T-helper 2 cell treated with Interferon-gamma antibody and Interleukin-4, amounts not matched to agents 5 μg/mL and 100 μg/mL, for 36 hours (primary cell): ENCODE measurements at regions not wholly inside any gene's neighbourhood (a gene's known extent, or its start where the extent isn't known, plus 50 kb on each side); places are given as distances from the start of the nearest gene placed in this dataset.

Experiments used
- DNase-seq: peaks from one replicate; pipeline ENCODE4 v3.0.0; 2021; ENCODE audit warnings: low spot score
- H3K27ac Mint-ChIP-seq: one replicate; pipeline ENCODE4 v1.8.0; 2021; ENCODE audit warnings: mild to moderate bottlenecking, mixed read lengths
- H3K27me3 Mint-ChIP-seq: one replicate; pipeline ENCODE4 v1.8.0; 2021; ENCODE audit warnings: low read depth, mixed read lengths
- H3K36me3 Mint-ChIP-seq: one replicate; pipeline ENCODE4 v1.8.0; 2021; ENCODE audit warnings: low read depth, mixed read lengths
- H3K4me1 Mint-ChIP-seq: one replicate; pipeline ENCODE4 v1.8.0; 2021; ENCODE audit warnings: low read depth, mixed read lengths
- H3K4me3 Mint-ChIP-seq: one replicate; pipeline ENCODE4 v1.8.0; 2022; ENCODE audit warnings: mild to moderate bottlenecking, moderate library complexity, mixed read lengths
- H3K9me3 Mint-ChIP-seq: one replicate; pipeline ENCODE4 v1.8.0; 2021; ENCODE audit warnings: mixed read lengths

GRCh38 chr15:57849317-57849716 is 142.8 kb downstream of the POLR2M start:
- DNase-seq = no peak
- Mint-ChIP-seq H3K36me3 (no peaks in the 10 kb centered on the region), H3K9me3 (no peaks in the 10 kb centered on the region), H3K4me3 (no peak overlapping the region), H3K27me3 (peaks cover 33% of the 10 kb centered on the region), H3K27ac (no peak overlapping the region), H3K4me1 (no peaks in the 10 kb centered on the region)

GRCh38 chr15:57854531-57854930 is 148.0 kb downstream of the POLR2M start:
- Mint-ChIP-seq H3K27ac (no peak overlapping the region), H3K4me3 (no peak overlapping the region), H3K27me3 (peaks cover 32% of the 10 kb centered on the region), H3K9me3 (no peaks in the 10 kb centered on the region), H3K36me3 (no peaks in the 10 kb centered on the region), H3K4me1 (peaks cover 4% of the 10 kb centered on the region)
- DNase-seq = no peak

- DNase-seq = no peak
- H3K4me3 Mint-ChIP-seq = no peak overlapping the region
- no peak overlapping the region for H3K27ac Mint-ChIP-seq
- no peaks in the 10 kb centered on the region for H3K9me3 Mint-ChIP-seq
- peaks cover 46% of the 10 kb centered on the region for H3K27me3 Mint-ChIP-seq
- H3K36me3 Mint-ChIP-seq = no peaks in the 10 kb centered on the region
- peaks cover 4% of the 10 kb centered on the region for H3K4me1 Mint-ChIP-seq
Observed at GRCh38 chr15:57857871-57858270, 151.4 kb downstream of the POLR2M start.

- H3K4me1 Mint-ChIP-seq = peaks cover 4% of the 10 kb centered on the region
- H3K27me3 Mint-ChIP-seq = peaks cover 45% of the 10 kb centered on the region
- H3K4me3 Mint-ChIP-seq = no peak overlapping the region
- no peaks in the 10 kb centered on the region for H3K9me3 Mint-ChIP-seq
- DNase-seq = no peak
- no peaks in the 10 kb centered on the region for H3K36me3 Mint-ChIP-seq
- no peak overlapping the region for H3K27ac Mint-ChIP-seq
Observed at GRCh38 chr15:57859130-57859685, 152.7 kb downstream of the POLR2M start.

GRCh38 chr15:57861034-57861638 is 154.6 kb downstream of the POLR2M start:
- Mint-ChIP-seq H3K27ac (no peak overlapping the region), H3K4me3 (no peak overlapping the region), H3K9me3 (no peaks in the 10 kb centered on the region), H3K4me1 (peaks cover 7% of the 10 kb centered on the region), H3K27me3 (peaks cover 52% of the 10 kb centered on the region), H3K36me3 (no peaks in the 10 kb centered on the region)
- DNase-seq = no peak

GRCh38 chr15:57861815-57862586 is 155.5 kb downstream of the POLR2M start:
- H3K27ac Mint-ChIP-seq = no peak overlapping the region
- DNase-seq = no peak
- H3K36me3 Mint-ChIP-seq = no peaks in the 10 kb centered on the region
- no peak overlapping the region for H3K4me3 Mint-ChIP-seq
- H3K4me1 Mint-ChIP-seq = peaks cover 7% of the 10 kb centered on the region
- peaks cover 58% of the 10 kb centered on the region for H3K27me3 Mint-ChIP-seq
- H3K9me3 Mint-ChIP-seq = no peaks in the 10 kb centered on the region

GRCh38 chr15:57862761-57863160 is 156.2 kb downstream of the POLR2M start:
- Mint-ChIP-seq H3K9me3 (no peaks in the 10 kb centered on the region), H3K36me3 (no peaks in the 10 kb centered on the region), H3K27me3 (peaks cover 61% of the 10 kb centered on the region), H3K4me3 (no peak overlapping the region), H3K27ac (no peak overlapping the region), H3K4me1 (peaks cover 10% of the 10 kb centered on the region)
- DNase-seq = no peak

- no peak overlapping the region for H3K4me3 Mint-ChIP-seq
- no peak for DNase-seq
- no peaks in the 10 kb centered on the region for H3K9me3 Mint-ChIP-seq
- H3K4me1 Mint-ChIP-seq = peaks cover 18% of the 10 kb centered on the region
- no peak overlapping the region for H3K27ac Mint-ChIP-seq
- peaks cover 66% of the 10 kb centered on the region for H3K27me3 Mint-ChIP-seq
- no peaks in the 10 kb centered on the region for H3K36me3 Mint-ChIP-seq
Observed at GRCh38 chr15:57865294-57865693, 158.8 kb downstream of the POLR2M start.

GRCh38 chr15:57866149-57866736 is 159.7 kb downstream of the POLR2M start:
- H3K27me3 Mint-ChIP-seq = peaks cover 66% of the 10 kb centered on the region
- H3K9me3 Mint-ChIP-seq = no peaks in the 10 kb centered on the region
- no peaks in the 10 kb centered on the region for H3K36me3 Mint-ChIP-seq
- peak; percentile 35 for DNase-seq
- no peak overlapping the region for H3K4me3 Mint-ChIP-seq
- peaks cover 18% of the 10 kb centered on the region for H3K4me1 Mint-ChIP-seq
- no peak overlapping the region for H3K27ac Mint-ChIP-seq

GRCh38 chr15:57867970-57868798 is 161.7 kb downstream of the POLR2M start:
- peak; percentile 28 for DNase-seq
- H3K4me1 Mint-ChIP-seq = peaks cover 18% of the 10 kb centered on the region
- peaks cover 77% of the 10 kb centered on the region for H3K27me3 Mint-ChIP-seq
- peak overlapping the region; percentile 44 for H3K4me3 Mint-ChIP-seq
- H3K9me3 Mint-ChIP-seq = no peaks in the 10 kb centered on the region
- H3K27ac Mint-ChIP-seq = no peak overlapping the region
- no peaks in the 10 kb centered on the region for H3K36me3 Mint-ChIP-seq

- Mint-ChIP-seq H3K27me3 (peaks cover 81% of the 10 kb centered on the region), H3K27ac (no peak overlapping the region), H3K9me3 (peaks cover 8% of the 10 kb centered on the region), H3K36me3 (peaks cover 2% of the 10 kb centered on the region), H3K4me1 (peaks cover 18% of the 10 kb centered on the region), H3K4me3 (no peak overlapping the region)
- no peak for DNase-seq
Observed at GRCh38 chr15:57870667-57871066, 164.2 kb downstream of the POLR2M start.

- H3K36me3 Mint-ChIP-seq = peaks cover 2% of the 10 kb centered on the region
- peaks cover 15% of the 10 kb centered on the region for H3K4me1 Mint-ChIP-seq
- peaks cover 71% of the 10 kb centered on the region for H3K27me3 Mint-ChIP-seq
- no peak overlapping the region for H3K4me3 Mint-ChIP-seq
- DNase-seq = no peak
- H3K27ac Mint-ChIP-seq = no peak overlapping the region
- peaks cover 15% of the 10 kb centered on the region for H3K9me3 Mint-ChIP-seq
Observed at GRCh38 chr15:57872281-57873030, 165.9 kb downstream of the POLR2M start.

- H3K4me3 Mint-ChIP-seq = no peak overlapping the region
- no peak for DNase-seq
- H3K27ac Mint-ChIP-seq = no peak overlapping the region
- H3K4me1 Mint-ChIP-seq = peaks cover 4% of the 10 kb centered on the region
- peaks cover 2% of the 10 kb centered on the region for H3K36me3 Mint-ChIP-seq
- H3K9me3 Mint-ChIP-seq = peaks cover 15% of the 10 kb centered on the region
- H3K27me3 Mint-ChIP-seq = peaks cover 70% of the 10 kb centered on the region
Observed at GRCh38 chr15:57873564-57874209, 167.2 kb downstream of the POLR2M start.
